ENCODE measurements at regions not wholly inside any gene's neighbourhood (a gene's known extent, or its start where the extent isn't known, plus 50 kb on each side); places are given as distances from the start of the nearest gene placed in this dataset.

GRCh38 chr1:229885568-229886495, 181.2 kb upstream of the GALNT2 start:
- peaks cover 4% of the 10 kb centered on the region for H3K27me3 Mint-ChIP-seq (ENCODE audit: insufficient read depth, unreplicated experiment)
- H3K9me3 Mint-ChIP-seq (ENCODE audit: unreplicated experiment): no peaks in the 10 kb centered on the region
- no peaks in the 10 kb centered on the region for H3K9me3 ChIP-seq
- H3K4me1 Mint-ChIP-seq (ENCODE audit: low read depth, unreplicated experiment): no peaks in the 10 kb centered on the region
- H3K27ac Mint-ChIP-seq (ENCODE audit: unreplicated experiment): no peak overlapping the region
- H3K27me3 ChIP-seq (replicated peaks; ENCODE audit: control insufficient read depth, insufficient read depth, low read length): no peaks in the 10 kb centered on the region
- H3K4me3 Mint-ChIP-seq (ENCODE audit: unreplicated experiment): no peak overlapping the region
- no peaks in the 10 kb centered on the region for H3K36me3 Mint-ChIP-seq (ENCODE audit: insufficient read depth, unreplicated experiment)
- intact Hi-C loops (cut with micrococcal nuclease; ENCODE audit: unreplicated experiment): no loop called here
- H3K4me3 ChIP-seq (ENCODE audit: low read depth, low read length): no peak overlapping the region
- POLR2A ChIA-PET: no interaction called here
- CTCF ChIA-PET: no interaction called here
- H3K4me1 ChIP-seq: no peaks in the 10 kb centered on the region
- no peak for TF ChIP-seq CTCF (IDR thresholded peaks at IDR 0.05; ENCODE audit: insufficient read depth in 1 of 2, low read depth in 1 of 2, low read length in 1 of 2, severe bottlenecking in 1 of 2, unreplicated experiment in 1 of 2)
- H3K36me3 ChIP-seq (ENCODE audit: control insufficient read depth, insufficient read depth, low read length): no peaks in the 10 kb centered on the region
- BruUV-seq (replicated peaks): no TSS peak
- no peak for DNase-seq

DNA sequence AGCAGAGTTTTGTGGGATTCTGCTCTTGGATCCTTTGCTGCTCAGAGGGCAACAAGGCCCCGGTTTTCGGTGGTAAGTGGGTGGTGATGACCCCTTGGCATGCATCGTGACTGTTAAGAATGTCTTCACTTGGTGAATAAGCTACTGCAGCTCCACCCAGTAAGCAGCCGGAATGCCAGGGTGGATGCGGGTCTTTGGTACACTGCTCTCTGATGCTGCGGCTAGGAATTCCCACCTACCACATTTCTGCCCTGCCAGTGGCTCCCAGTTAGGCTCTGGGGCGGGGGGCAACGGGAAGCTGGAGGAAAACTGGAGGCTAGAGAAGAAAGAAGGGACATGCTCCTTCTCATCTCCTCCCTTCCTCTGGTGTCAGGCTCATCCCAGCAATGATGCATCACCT, 180.4 kb upstream of the GALNT2 start:
- no peaks in the 10 kb centered on the region for H3K4me1 Mint-ChIP-seq (ENCODE audit: low read depth, unreplicated experiment)
- H3K4me3 Mint-ChIP-seq (ENCODE audit: unreplicated experiment): no peak overlapping the region
- Histone ChIP-seq H3K4me1 (no peaks in the 10 kb centered on the region), H3K9me3 (no peaks in the 10 kb centered on the region), H3K27me3 (replicated peaks; ENCODE audit: control insufficient read depth, insufficient read depth, low read length) (no peaks in the 10 kb centered on the region), H3K4me3 (ENCODE audit: low read depth, low read length) (no peak overlapping the region), H3K36me3 (ENCODE audit: control insufficient read depth, insufficient read depth, low read length) (no peaks in the 10 kb centered on the region)
- no peak overlapping the region for H3K27ac Mint-ChIP-seq (ENCODE audit: unreplicated experiment)
- intact Hi-C loops (cut with micrococcal nuclease; ENCODE audit: unreplicated experiment): no loop called here
- no peak for TF ChIP-seq CTCF (IDR thresholded peaks at IDR 0.05; ENCODE audit: insufficient read depth in 1 of 2, low read depth in 1 of 2, low read length in 1 of 2, severe bottlenecking in 1 of 2, unreplicated experiment in 1 of 2)
- ChIA-PET CTCF (no interaction called here), POLR2A (no interaction called here)
- no TSS peak for BruUV-seq (replicated peaks)
- DNase-seq: no peak
- no peaks in the 10 kb centered on the region for H3K36me3 Mint-ChIP-seq (ENCODE audit: insufficient read depth, unreplicated experiment)
- H3K9me3 Mint-ChIP-seq (ENCODE audit: unreplicated experiment): no peaks in the 10 kb centered on the region
- peaks cover 4% of the 10 kb centered on the region for H3K27me3 Mint-ChIP-seq (ENCODE audit: insufficient read depth, unreplicated experiment)

- no peaks in the 10 kb centered on the region for H3K4me1 Mint-ChIP-seq (ENCODE audit: low read depth, unreplicated experiment)
- ChIA-PET CTCF (no interaction called here), POLR2A (no interaction called here)
- no peaks in the 10 kb centered on the region for H3K27me3 ChIP-seq (replicated peaks; ENCODE audit: control insufficient read depth, insufficient read depth, low read length)
- H3K4me3 Mint-ChIP-seq (ENCODE audit: unreplicated experiment): no peak overlapping the region
- no peak for DNase-seq
- no peak overlapping the region for H3K27ac Mint-ChIP-seq (ENCODE audit: unreplicated experiment)
- H3K9me3 Mint-ChIP-seq (ENCODE audit: unreplicated experiment): no peaks in the 10 kb centered on the region
- H3K36me3 Mint-ChIP-seq (ENCODE audit: insufficient read depth, unreplicated experiment): no peaks in the 10 kb centered on the region
- TF ChIP-seq CTCF (IDR thresholded peaks at IDR 0.05; ENCODE audit: insufficient read depth in 1 of 2, low read depth in 1 of 2, low read length in 1 of 2, severe bottlenecking in 1 of 2, unreplicated experiment in 1 of 2): no peak
- no peaks in the 10 kb centered on the region for H3K9me3 ChIP-seq
- BruUV-seq (replicated peaks): no TSS peak
- H3K27me3 Mint-ChIP-seq (ENCODE audit: insufficient read depth, unreplicated experiment): peaks cover 4% of the 10 kb centered on the region
- no peaks in the 10 kb centered on the region for H3K36me3 ChIP-seq (ENCODE audit: control insufficient read depth, insufficient read depth, low read length)
- peaks cover 3% of the 10 kb centered on the region; the same call in 1 of the 2 replicates for H3K4me1 ChIP-seq
- no peak overlapping the region for H3K4me3 ChIP-seq (ENCODE audit: low read depth, low read length)
- intact Hi-C loops (cut with micrococcal nuclease; ENCODE audit: unreplicated experiment): no loop called here
Measured at GRCh38 chr1:229887043-229887822, 179.8 kb upstream of the GALNT2 start.

All from Caco-2 (cell line).